ENCODE measurements at regions not wholly inside any gene's neighbourhood (a gene's known extent, or its start where the extent isn't known, plus 50 kb on each side); places are given as distances from the start of the nearest gene placed in this dataset.

GRCh38 chr16:86800894-86801293 lies 222.5 kb downstream of the FOXL1 start:
- DNase-seq (ENCODE audit: low read depth in 2 of 2), result no peak

GRCh38 chr16:86802013-86802412 lies 223.7 kb downstream of the FOXL1 start:
- no peak for DNase-seq (ENCODE audit: low read depth in 2 of 2)

GRCh38 chr16:86805188-86805587 lies 226.8 kb downstream of the FOXL1 start:
- no peak for DNase-seq (ENCODE audit: low read depth in 2 of 2)

GRCh38 chr16:86806181-86806837 lies 228.0 kb downstream of the FOXL1 start:
- no peak for DNase-seq (ENCODE audit: low read depth in 2 of 2)

GRCh38 chr16:86806838-86807351 lies 228.5 kb downstream of the FOXL1 start:
- no peak for DNase-seq (ENCODE audit: low read depth in 2 of 2)

- no peak for DNase-seq (ENCODE audit: low read depth in 2 of 2)
These were observed 230.6 kb downstream of the FOXL1 start for GRCh38 chr16:86808863-86809444.

- peak in 1 of 2 donors; percentile 44 for DNase-seq (ENCODE audit: low read depth in 2 of 2)
These were observed 231.2 kb downstream of the FOXL1 start for GRCh38 chr16:86809458-86809955.

- no peak for DNase-seq (ENCODE audit: low read depth in 2 of 2)
These were observed 231.7 kb downstream of the FOXL1 start for GRCh38 chr16:86810062-86810461.

GRCh38 chr16:86812363-86812970 lies 234.1 kb downstream of the FOXL1 start:
- DNase-seq (ENCODE audit: low read depth in 2 of 2), result no peak

GRCh38 chr16:86814256-86814655 lies 235.9 kb downstream of the FOXL1 start:
- no peak for DNase-seq (ENCODE audit: low read depth in 2 of 2)

GRCh38 chr16:86816930-86817625 lies 238.7 kb downstream of the FOXL1 start:
- DNase-seq (ENCODE audit: low read depth in 2 of 2), result peak in 1 of 2 donors; percentile 25

GRCh38 chr16:86818671-86819532 lies 240.6 kb downstream of the FOXL1 start:
- peak; percentile 97 to 99 for DNase-seq (ENCODE audit: low read depth in 2 of 2)

GRCh38 chr16:86819533-86819892 lies 241.2 kb downstream of the FOXL1 start:
- peak in 1 of 2 donors; percentile 15 for DNase-seq (ENCODE audit: low read depth in 2 of 2)

- DNase-seq (ENCODE audit: low read depth in 2 of 2), result no peak
These were observed 243.5 kb downstream of the FOXL1 start for GRCh38 chr16:86821895-86822294.

- peak in 1 of 2 donors; percentile 49 for DNase-seq (ENCODE audit: low read depth in 2 of 2)
These were observed 244.8 kb downstream of the FOXL1 start for GRCh38 chr16:86823125-86823524.

- DNase-seq (ENCODE audit: low read depth in 2 of 2), result peak; percentile 76 to 99
These were observed 245.7 kb downstream of the FOXL1 start for GRCh38 chr16:86823888-86824671.

- peak; percentile 98 to 99 for DNase-seq (ENCODE audit: low read depth in 2 of 2)
These were observed 246.5 kb downstream of the FOXL1 start for GRCh38 chr16:86824751-86825296.

- no peak for DNase-seq (ENCODE audit: low read depth in 2 of 2)
These were observed 247.3 kb downstream of the FOXL1 start for GRCh38 chr16:86825631-86826030.

GRCh38 chr16:86826941-86827340 lies 248.6 kb downstream of the FOXL1 start:
- DNase-seq (ENCODE audit: low read depth in 2 of 2), result no peak

GRCh38 chr16:86827521-86827920 lies 249.2 kb downstream of the FOXL1 start:
- DNase-seq (ENCODE audit: low read depth in 2 of 2), result peak in 1 of 2 donors; percentile 87
